Hepatocyte (in vitro differentiated cells): ENCODE measurements at regions not wholly inside any gene's neighbourhood (a gene's known extent, or its start where the extent isn't known, plus 50 kb on each side); places are given as distances from the start of the nearest gene placed in this dataset.

ENCODE experiments used
- CTCF ChIP-seq: fragments of 200-600 bp; sonication (generic); IDR thresholded peaks from 2 replicates; pipeline ENCODE4 v1.5.1; 2016; ENCODE audit warnings: antibody characterized with exemption, mild to moderate bottlenecking; ENCODE audit not compliant: poor library complexity
- EZH2 ChIP-seq: fragments of 200-600 bp; sonication (generic); IDR thresholded peaks from 2 replicates; pipeline ENCODE4 v1.6.1; 2016; ENCODE audit warnings: antibody characterized with exemption, mild to moderate bottlenecking, borderline replicate concordance
- EZH2phosphoT487 ChIP-seq: fragments of 200-600 bp; sonication (generic); IDR thresholded peaks from one replicate; pipeline ENCODE4 v1.6.1; 2018; ENCODE audit warnings: antibody characterized with exemption, mild to moderate bottlenecking, low read depth, moderate library complexity; ENCODE audit not compliant: unreplicated experiment, severe bottlenecking

DNA sequence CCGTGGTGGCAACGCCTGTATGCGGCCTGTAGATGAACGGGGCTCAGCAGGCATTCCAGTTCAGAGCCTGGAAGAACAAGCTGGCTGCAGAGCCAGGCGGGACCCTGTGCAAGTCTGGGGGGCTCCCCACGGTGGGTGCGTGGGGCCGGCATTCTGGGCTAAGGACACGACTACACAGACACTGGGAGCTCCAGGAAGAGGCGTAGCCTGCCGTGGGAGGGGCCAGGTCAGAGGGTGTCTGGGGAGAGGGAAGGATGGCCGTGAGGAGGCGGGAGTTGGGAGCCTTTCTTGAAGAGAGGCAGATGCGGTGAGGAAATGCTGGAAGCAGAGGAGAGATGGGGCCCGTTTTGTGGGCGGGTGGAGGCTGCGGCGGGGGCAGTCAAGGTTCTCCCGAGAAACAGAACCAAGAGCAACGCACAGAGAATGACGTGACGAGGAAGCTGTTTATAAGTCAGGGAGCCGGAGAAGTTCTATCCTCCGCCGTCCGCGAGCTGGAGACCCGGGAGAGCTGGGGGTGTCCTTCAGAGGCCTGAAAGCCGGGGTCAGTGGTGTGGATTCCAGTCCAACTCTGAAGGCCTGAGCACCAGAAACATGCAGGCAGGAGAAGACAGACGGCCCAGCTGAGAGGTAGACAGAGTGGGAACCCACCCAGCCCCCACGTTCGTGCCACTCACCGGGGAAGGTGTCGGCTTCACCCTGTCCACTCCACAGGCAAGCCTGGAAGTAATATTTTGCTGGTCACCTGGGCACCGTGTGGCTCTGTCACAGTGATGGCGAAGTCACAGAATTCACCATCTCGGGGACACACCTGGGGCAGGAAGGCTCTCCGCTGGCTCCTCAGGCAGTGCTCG, 529.6 kb downstream of the BRD1 start:
- TF ChIP-seq CTCF = no peak
- TF ChIP-seq EZH2phosphoT487 = no peak
- TF ChIP-seq EZH2 = no peak
